ENCODE measurements at regions not wholly inside any gene's neighbourhood (a gene's known extent, or its start where the extent isn't known, plus 50 kb on each side); places are given as distances from the start of the nearest gene placed in this dataset.
"Not testable (repeated sequence)": the region's sequence is repeated elsewhere in the genome, so short reads cannot be mapped to it uniquely, and the experiment has no call there.

- no peak for DNase-seq (ENCODE audit: low read depth)
Observed at GRCh38 chr3:118245312-118245711, 789.3 kb downstream of the IGSF11 start.

- not testable (repeated sequence) for DNase-seq (ENCODE audit: low read depth)
Observed at GRCh38 chr3:118258850-118259249, 775.8 kb downstream of the IGSF11 start.

- DNase-seq (ENCODE audit: low read depth): peak; percentile 40
Observed at GRCh38 chr3:118262800-118263402, 771.7 kb downstream of the IGSF11 start.

- no peak for DNase-seq (ENCODE audit: low read depth)
Observed at GRCh38 chr3:118267588-118267987, 767.1 kb downstream of the IGSF11 start.

- no peak for DNase-seq (ENCODE audit: low read depth)
Observed at GRCh38 chr3:118269537-118270125, 765.0 kb downstream of the IGSF11 start.

GRCh38 chr3:118272991-118273390 lies 761.7 kb downstream of the IGSF11 start:
- DNase-seq (ENCODE audit: low read depth): no peak

- no peak for DNase-seq (ENCODE audit: low read depth)
Observed at GRCh38 chr3:118277814-118278213, 756.8 kb downstream of the IGSF11 start.

- no peak for DNase-seq (ENCODE audit: low read depth)
Observed at GRCh38 chr3:118292841-118293240, 741.8 kb downstream of the IGSF11 start.

- no peak for DNase-seq (ENCODE audit: low read depth)
Observed at GRCh38 chr3:118298133-118298532, 736.5 kb downstream of the IGSF11 start.

GRCh38 chr3:118304557-118304956 lies 730.1 kb downstream of the IGSF11 start:
- DNase-seq (ENCODE audit: low read depth): no peak

- DNase-seq (ENCODE audit: low read depth): no peak
Observed at GRCh38 chr3:118332699-118333098, 701.9 kb downstream of the IGSF11 start.

GRCh38 chr3:118337649-118338048 lies 697.0 kb downstream of the IGSF11 start:
- no peak for DNase-seq (ENCODE audit: low read depth)

GRCh38 chr3:118347396-118348168 lies 687.1 kb downstream of the IGSF11 start:
- DNase-seq (ENCODE audit: low read depth): no peak

- DNase-seq (ENCODE audit: low read depth): no peak
Observed at GRCh38 chr3:118348169-118348557, 686.5 kb downstream of the IGSF11 start.

GRCh38 chr3:118354556-118354955 lies 680.1 kb downstream of the IGSF11 start:
- no peak for DNase-seq (ENCODE audit: low read depth)

GRCh38 chr3:118369892-118370491 lies 664.7 kb downstream of the IGSF11 start:
- DNase-seq (ENCODE audit: low read depth): no peak

GRCh38 chr3:118380576-118380975 lies 654.1 kb downstream of the IGSF11 start:
- peak; percentile 3 for DNase-seq (ENCODE audit: low read depth)

GRCh38 chr3:118396491-118396890 lies 638.2 kb downstream of the IGSF11 start:
- DNase-seq (ENCODE audit: low read depth): no peak

GRCh38 chr3:118400086-118400485 lies 634.6 kb downstream of the IGSF11 start:
- DNase-seq (ENCODE audit: low read depth): no peak

- no peak for DNase-seq (ENCODE audit: low read depth)
Observed at GRCh38 chr3:118400886-118401285, 633.8 kb downstream of the IGSF11 start.

GRCh38 chr3:118401887-118402286 lies 632.8 kb downstream of the IGSF11 start:
- DNase-seq (ENCODE audit: low read depth): no peak

GRCh38 chr3:118402971-118403370 lies 631.7 kb downstream of the IGSF11 start:
- no peak for DNase-seq (ENCODE audit: low read depth)

- no peak for DNase-seq (ENCODE audit: low read depth)
Observed at GRCh38 chr3:118406562-118406961, 628.1 kb downstream of the IGSF11 start.

Measured in M059J (cell line).